ENCODE measurements at regions not wholly inside any gene's neighbourhood (a gene's known extent, or its start where the extent isn't known, plus 50 kb on each side); places are given as distances from the start of the nearest gene placed in this dataset.

DNA sequence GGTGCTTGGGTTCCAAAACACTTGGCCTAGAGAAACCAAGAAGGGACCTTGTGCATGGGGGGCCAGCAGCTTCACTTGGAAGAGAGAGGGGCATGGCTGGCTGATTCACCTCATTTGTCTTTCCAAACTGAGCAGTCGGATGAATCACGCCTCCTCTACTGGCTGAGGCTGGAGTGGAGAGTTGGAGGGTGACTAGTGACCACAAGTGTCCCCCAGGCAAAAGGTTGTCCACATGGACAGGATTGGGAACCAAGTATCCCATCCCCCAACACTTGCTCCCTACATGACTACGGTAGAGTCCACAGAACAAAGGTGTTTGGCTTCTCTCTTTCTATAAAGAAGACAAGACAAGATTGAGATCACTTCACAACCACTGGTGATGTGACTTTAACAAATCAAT, 875.6 kb downstream of the QKI start:
- no peak for TF ChIP-seq TEAD4 (IDR thresholded peaks at IDR 0.05)
- no peak for TF ChIP-seq YY1 (IDR thresholded peaks at IDR 0.05; ENCODE audit: low read depth)
- TF ChIP-seq, protein P1, sequence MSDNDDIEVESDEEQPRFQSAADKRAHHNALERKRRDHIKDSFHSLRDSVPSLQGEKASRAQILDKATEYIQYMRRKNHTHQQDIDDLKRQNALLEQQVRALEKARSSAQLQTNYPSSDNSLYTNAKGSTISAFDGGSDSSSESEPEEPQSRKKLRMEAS (IDR thresholded peaks at IDR 0.05) = no peak
- TF ChIP-seq TAF1 (IDR thresholded peaks at IDR 0.05; ENCODE audit: low read depth) = no peak
- TF ChIP-seq RAD21 (IDR thresholded peaks at IDR 0.05; ENCODE audit: low read depth) = no peak
- no peak for TF ChIP-seq EP300 (IDR thresholded peaks at IDR 0.05; ENCODE audit: borderline replicate concordance)
- TF ChIP-seq, protein P2, sequence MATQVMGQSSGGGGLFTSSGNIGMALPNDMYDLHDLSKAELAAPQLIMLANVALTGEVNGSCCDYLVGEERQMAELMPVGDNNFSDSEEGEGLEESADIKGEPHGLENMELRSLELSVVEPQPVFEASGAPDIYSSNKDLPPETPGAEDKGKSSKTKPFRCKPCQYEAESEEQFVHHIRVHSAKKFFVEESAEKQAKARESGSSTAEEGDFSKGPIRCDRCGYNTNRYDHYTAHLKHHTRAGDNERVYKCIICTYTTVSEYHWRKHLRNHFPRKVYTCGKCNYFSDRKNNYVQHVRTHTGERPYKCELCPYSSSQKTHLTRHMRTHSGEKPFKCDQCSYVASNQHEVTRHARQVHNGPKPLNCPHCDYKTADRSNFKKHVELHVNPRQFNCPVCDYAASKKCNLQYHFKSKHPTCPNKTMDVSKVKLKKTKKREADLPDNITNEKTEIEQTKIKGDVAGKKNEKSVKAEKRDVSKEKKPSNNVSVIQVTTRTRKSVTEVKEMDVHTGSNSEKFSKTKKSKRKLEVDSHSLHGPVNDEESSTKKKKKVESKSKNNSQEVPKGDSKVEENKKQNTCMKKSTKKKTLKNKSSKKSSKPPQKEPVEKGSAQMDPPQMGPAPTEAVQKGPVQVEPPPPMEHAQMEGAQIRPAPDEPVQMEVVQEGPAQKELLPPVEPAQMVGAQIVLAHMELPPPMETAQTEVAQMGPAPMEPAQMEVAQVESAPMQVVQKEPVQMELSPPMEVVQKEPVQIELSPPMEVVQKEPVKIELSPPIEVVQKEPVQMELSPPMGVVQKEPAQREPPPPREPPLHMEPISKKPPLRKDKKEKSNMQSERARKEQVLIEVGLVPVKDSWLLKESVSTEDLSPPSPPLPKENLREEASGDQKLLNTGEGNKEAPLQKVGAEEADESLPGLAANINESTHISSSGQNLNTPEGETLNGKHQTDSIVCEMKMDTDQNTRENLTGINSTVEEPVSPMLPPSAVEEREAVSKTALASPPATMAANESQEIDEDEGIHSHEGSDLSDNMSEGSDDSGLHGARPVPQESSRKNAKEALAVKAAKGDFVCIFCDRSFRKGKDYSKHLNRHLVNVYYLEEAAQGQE (IDR thresholded peaks at IDR 0.05; ENCODE audit: low read depth) = no peak
- no peak for TF ChIP-seq ZBTB7A (IDR thresholded peaks at IDR 0.05; ENCODE audit: low read depth)
- no peak for TF ChIP-seq CREB1 (IDR thresholded peaks at IDR 0.05; ENCODE audit: low read depth)
- TF ChIP-seq NFIC (IDR thresholded peaks at IDR 0.05) = no peak
- TF ChIP-seq TCF12 (IDR thresholded peaks at IDR 0.05; ENCODE audit: low read depth) = no peak
- TF ChIP-seq, protein P3, sequence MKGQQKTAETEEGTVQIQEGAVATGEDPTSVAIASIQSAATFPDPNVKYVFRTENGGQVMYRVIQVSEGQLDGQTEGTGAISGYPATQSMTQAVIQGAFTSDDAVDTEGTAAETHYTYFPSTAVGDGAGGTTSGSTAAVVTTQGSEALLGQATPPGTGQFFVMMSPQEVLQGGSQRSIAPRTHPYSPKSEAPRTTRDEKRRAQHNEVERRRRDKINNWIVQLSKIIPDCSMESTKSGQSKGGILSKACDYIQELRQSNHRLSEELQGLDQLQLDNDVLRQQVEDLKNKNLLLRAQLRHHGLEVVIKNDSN (IDR thresholded peaks at IDR 0.05) = no peak
- no peak for TF ChIP-seq FOXM1 (IDR thresholded peaks at IDR 0.05; ENCODE audit: borderline replicate concordance, low read depth)
- no peak for TF ChIP-seq CEBPB (IDR thresholded peaks at IDR 0.05)
- TF ChIP-seq EGR1 (IDR thresholded peaks at IDR 0.05) = no peak

DNA sequence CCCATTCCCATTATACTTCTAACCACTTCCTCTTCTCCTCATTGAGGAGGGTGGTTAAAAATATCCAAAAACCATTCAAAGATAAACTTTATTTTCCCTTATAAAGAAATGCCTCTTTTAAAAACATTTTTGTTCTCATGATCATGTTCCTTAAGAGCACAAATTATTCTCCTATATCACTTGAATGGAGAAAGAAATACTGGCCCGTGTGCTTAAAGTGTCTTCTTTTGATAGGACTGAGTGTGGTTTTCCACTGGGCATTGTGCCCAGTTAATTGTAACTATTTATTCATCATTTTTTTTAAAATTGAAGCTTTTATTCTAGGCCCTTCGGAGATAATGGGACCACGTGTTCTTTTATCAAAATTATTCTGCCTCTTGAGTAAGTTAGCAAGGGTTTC, 871.5 kb downstream of the QKI start:
- TF ChIP-seq YY1 (IDR thresholded peaks at IDR 0.05; ENCODE audit: low read depth) (no peak), EP300 (IDR thresholded peaks at IDR 0.05; ENCODE audit: borderline replicate concordance) (no peak), CREB1 (IDR thresholded peaks at IDR 0.05; ENCODE audit: low read depth) (no peak), RAD21 (IDR thresholded peaks at IDR 0.05; ENCODE audit: low read depth) (no peak), CEBPB (IDR thresholded peaks at IDR 0.05) (no peak), ZBTB7A (IDR thresholded peaks at IDR 0.05; ENCODE audit: low read depth) (no peak), FOXM1 (IDR thresholded peaks at IDR 0.05; ENCODE audit: borderline replicate concordance, low read depth) (no peak)
- TF ChIP-seq, protein P2 (IDR thresholded peaks at IDR 0.05; ENCODE audit: low read depth) = no peak

DNA sequence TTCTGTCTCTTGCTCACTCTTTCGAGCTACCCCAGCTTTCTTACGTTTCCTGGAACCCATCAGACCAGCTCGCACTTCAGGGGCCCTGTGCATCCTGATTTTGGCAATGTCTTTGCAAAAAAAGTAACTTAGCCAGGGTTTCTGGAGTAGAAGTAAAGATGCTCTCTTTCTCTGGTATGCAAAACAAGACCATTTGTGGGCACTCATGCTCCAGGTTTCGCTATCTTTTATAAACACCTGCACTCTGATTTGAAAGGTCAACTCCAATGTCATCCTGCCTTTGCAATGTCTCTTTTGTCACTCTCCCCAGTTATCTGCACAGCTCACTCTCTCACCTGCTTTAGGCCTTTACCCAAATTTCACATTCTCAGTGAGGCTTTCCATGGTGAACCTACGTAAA, 869.1 kb downstream of the QKI start:
- no peak for TF ChIP-seq RAD21 (IDR thresholded peaks at IDR 0.05; ENCODE audit: low read depth)
- TF ChIP-seq CREB1 (IDR thresholded peaks at IDR 0.05; ENCODE audit: low read depth) = no peak
- TF ChIP-seq, protein P1 (IDR thresholded peaks at IDR 0.05) = no peak
- no peak for TF ChIP-seq YY1 (IDR thresholded peaks at IDR 0.05; ENCODE audit: low read depth)
- TF ChIP-seq NFIC (IDR thresholded peaks at IDR 0.05) = no peak
- TF ChIP-seq FOXM1 (IDR thresholded peaks at IDR 0.05; ENCODE audit: borderline replicate concordance, low read depth) = no peak

DNA sequence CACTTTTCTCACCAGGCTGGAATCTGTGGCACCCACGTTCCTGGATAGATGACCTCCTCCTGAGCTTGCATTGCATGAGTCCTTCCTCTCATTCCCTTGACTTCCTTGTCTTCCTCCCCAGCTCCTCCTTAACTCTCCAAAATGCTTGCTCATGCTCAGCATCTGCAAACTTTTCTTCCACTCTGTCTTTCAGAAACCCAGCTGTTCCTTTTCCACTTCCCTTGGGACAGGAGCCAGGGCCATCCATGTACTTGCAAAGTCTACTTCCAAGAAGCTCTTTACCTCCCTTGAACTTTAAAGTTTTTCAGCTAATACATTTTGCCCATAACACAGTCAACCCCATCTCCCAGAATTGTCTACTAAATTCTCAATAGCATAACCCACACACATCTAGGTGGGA, 861.7 kb downstream of the QKI start:
- no peak for TF ChIP-seq NFIC (IDR thresholded peaks at IDR 0.05)

DNA sequence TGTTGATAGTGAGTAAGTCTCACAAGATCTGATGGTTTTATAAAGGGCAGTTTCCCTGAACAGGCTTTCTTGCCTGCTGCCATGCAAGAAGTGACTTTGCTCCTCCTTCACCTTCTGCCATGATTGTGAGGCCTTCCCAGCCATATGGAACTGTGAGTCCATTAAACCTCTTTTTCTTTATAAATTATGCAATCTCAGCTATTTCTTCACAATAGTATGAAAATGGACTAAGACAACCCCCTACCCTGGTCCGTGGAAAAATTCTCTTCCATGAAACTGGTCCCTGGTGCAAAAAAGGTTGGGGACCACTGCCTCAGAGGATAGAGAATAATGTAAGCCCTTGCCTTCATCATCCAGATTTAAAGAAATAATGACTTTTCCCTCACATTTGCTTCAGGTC, 861.3 kb downstream of the QKI start:
- TF ChIP-seq FOXM1 (IDR thresholded peaks at IDR 0.05; ENCODE audit: borderline replicate concordance, low read depth) (no peak), NFIC (IDR thresholded peaks at IDR 0.05) (no peak), CREB1 (IDR thresholded peaks at IDR 0.05; ENCODE audit: low read depth) (no peak), TCF12 (IDR thresholded peaks at IDR 0.05; ENCODE audit: low read depth) (no peak), CEBPB (IDR thresholded peaks at IDR 0.05) (no peak), TEAD4 (IDR thresholded peaks at IDR 0.05) (no peak)
- TF ChIP-seq, protein P3 (IDR thresholded peaks at IDR 0.05) = no peak
- TF ChIP-seq, protein P2 (IDR thresholded peaks at IDR 0.05; ENCODE audit: low read depth) = no peak
